Retinal pigment epithelial cell (primary cell): ENCODE measurements at regions not wholly inside any gene's neighbourhood (a gene's known extent, or its start where the extent isn't known, plus 50 kb on each side); places are given as distances from the start of the nearest gene placed in this dataset.

ENCODE experiments used
- DNase-seq: peaks from one replicate; pipeline ENCODE4 v3.0.0-alpha.2; 2010; ENCODE audit warnings: low read depth
- H3K4me3 ChIP-seq: 2 replicates; pipeline ENCODE4 v1.5.1; 2011; ENCODE audit warnings: mild to moderate bottlenecking, low read length, control low read depth, moderate library complexity
- TF ChIP-seq, protein P1 (sequence below): conservative IDR thresholded peaks from 2 replicates; pipeline ENCODE4 v1.5.1; 2011; ENCODE audit warnings: low read depth, low read length, control low read depth, inconsistent platforms

DNA sequence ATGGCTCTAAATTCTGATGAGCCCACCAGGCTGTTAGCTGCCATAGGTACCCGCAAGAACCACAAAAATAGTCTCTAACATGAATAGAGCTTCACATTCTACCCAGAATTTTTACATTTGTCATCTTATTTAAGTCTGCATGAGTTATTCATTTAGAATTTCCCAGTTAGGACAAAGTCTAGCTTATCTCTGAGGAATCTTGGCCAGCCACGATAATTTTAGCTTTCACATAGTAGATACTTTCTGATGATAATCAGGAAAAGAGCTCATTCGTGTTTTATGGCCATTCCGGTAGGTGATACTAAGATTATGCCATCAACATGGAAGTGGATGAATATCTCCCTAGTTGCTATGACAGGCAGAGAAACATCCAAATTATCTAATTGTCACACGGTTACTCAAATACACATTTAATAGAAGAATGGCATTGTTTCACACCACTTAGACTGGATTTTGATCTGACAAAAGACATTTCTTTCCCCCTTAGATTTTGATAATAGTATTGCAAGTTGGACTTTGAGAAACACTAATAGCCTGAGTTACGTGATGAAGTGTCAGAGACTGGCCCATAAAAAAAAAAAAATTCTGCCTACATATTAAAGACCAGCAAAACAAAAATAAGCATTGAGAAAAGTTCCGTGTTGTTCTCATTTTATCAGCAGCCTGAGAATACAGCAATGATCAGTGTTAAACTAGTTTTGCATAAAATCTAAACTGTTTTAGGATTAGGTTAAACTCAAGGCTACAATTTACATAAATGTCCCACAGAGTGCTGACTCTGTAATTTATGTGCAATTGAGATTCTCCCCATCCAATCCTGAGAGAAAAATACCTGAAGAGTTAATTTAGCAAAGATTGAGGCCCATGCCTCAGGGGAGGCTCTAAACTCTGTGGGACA lies 397.5 kb upstream of the ARID1B start:
- DNase-seq = no peak
- no peak overlapping the region for H3K4me3 ChIP-seq
- TF ChIP-seq, protein P1, sequence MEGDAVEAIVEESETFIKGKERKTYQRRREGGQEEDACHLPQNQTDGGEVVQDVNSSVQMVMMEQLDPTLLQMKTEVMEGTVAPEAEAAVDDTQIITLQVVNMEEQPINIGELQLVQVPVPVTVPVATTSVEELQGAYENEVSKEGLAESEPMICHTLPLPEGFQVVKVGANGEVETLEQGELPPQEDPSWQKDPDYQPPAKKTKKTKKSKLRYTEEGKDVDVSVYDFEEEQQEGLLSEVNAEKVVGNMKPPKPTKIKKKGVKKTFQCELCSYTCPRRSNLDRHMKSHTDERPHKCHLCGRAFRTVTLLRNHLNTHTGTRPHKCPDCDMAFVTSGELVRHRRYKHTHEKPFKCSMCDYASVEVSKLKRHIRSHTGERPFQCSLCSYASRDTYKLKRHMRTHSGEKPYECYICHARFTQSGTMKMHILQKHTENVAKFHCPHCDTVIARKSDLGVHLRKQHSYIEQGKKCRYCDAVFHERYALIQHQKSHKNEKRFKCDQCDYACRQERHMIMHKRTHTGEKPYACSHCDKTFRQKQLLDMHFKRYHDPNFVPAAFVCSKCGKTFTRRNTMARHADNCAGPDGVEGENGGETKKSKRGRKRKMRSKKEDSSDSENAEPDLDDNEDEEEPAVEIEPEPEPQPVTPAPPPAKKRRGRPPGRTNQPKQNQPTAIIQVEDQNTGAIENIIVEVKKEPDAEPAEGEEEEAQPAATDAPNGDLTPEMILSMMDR = no peak

DNA sequence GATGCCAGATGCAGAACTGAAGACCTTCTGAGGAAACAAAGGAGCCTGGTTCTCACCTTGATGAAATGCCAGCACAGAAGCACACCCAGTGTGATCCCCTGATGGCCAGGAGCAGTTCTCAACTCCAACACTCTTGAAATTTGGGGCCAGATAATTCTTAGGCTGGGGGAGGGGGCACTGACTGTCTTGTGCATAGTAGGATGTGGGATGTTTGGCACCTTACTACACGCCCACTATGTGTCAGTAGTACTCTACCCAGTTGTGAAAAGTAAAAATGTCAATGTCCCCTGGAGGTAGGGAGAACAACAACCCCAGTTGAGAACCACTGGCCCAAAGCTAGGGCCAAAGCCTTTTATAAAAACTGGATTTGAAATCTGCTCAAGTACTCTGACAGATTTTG lies 398.3 kb upstream of the ARID1B start:
- DNase-seq = no peak
- H3K4me3 ChIP-seq = no peak overlapping the region
- TF ChIP-seq, protein P1 = no peak

DNA sequence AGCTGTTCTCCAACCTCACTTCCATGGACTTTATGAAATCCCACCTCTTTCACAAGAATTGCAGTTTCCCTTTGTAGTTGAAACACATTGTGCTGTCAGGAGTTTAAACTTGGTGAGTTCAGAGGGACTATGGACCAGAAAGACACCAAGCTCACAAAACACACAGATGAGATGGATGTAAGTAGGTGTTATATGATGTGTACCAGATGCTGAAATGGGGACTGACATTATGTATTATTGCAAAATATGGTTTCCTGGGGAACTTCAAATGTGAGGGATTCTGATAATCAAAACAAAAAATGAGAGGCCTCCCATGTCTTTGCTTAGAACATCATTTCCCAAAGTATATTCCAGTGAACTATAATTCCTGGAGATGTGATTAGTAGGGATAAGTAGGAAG lies 401.1 kb upstream of the ARID1B start:
- TF ChIP-seq, protein P1 = no peak
- DNase-seq = no peak
- H3K4me3 ChIP-seq = no peak overlapping the region

DNA sequence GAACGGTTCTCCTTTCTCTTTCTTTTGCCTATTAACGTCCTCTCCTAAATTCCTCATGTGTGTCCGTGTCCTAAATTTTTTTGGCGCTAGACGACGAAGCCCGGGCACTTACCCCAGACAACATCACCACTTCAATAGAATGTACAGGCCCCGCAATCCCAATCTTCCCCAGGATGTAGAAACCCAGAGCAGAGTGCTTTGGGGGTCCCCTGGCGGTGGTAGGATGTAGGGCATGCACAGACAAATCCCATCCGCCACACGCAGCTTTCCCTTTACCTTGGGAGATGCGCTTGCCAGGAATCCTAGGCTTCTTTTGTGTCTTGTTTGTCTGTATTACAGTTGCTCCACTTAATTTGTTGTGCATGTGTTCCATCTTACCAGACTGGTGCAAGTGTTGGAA lies 417.3 kb upstream of the ARID1B start:
- TF ChIP-seq, protein P1 = no peak
- no peak overlapping the region for H3K4me3 ChIP-seq
- no peak for DNase-seq

DNA sequence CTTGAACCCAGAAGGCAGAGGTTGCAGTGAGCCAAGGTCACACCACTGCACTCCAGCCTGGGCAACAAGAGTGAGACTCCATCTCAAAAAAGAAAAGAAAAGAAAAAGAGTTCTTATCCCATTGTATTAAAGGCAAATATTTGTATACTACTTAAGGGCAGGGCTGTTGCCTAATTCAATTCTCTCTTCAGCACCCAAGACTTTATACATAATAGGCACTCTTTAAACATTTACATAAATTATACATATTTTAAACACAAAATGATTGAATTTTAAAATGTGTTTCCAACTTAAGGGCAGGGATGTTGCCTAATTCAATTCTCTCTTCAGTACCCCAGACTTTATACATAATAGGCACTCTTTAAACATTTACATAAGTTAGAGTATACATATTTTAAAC lies 424.3 kb upstream of the ARID1B start:
- no peak overlapping the region for H3K4me3 ChIP-seq
- DNase-seq = no peak
- TF ChIP-seq, protein P1 = no peak

DNA sequence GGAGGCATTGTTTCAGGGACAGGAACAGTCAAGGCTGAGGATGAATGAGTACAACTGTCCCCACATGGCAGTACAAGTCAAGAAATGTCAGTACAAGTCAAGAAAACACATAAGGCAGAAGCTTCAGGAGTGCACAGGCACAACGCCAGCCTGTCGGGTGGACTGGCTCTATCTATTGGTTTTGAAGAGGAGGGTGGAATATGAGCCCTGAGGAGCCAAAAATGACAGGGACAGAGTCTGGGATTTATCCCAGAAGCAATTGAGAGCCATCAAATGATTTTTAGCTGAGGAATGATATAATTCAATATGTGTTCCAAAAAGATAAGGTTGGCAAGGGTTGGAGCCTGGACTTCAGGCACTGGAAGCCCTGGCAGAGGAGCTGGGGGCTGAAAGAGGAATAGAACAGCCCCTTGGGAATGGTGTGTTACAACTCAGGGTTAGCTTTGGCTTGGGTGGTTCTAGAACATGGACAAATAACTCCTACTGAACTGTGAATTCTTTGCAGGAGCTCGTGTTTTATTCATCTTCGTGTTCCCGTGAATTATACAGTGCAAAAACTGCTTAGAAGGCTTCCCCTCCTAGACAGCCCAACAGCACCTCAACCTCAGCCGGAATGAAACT lies 425.7 kb upstream of the ARID1B start:
- no peak overlapping the region for H3K4me3 ChIP-seq
- DNase-seq = no peak
- TF ChIP-seq, protein P1 = no peak

DNA sequence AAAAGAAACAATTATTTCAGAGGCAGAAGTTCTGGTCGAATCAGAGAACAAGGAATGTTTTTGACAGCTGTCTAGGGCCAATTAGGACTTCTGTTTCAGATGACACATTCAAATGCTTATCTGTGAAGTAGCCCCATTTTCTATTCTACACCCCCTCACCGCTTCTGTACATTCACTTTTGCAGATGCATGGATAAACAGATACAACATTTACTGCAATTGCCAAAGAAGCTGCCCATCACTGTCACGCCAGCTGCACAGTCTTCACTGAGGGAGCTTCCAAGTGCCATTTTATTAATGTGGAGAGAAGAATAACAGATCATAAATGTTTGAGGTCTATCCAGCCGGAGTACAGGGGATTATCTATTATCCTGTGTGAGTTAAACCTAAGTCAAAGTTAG lies 426.8 kb upstream of the ARID1B start:
- no peak overlapping the region for H3K4me3 ChIP-seq
- no peak for DNase-seq
- TF ChIP-seq, protein P1 = no peak
